Neuronal stem cell (in vitro differentiated cells): ENCODE measurements at regions not wholly inside any gene's neighbourhood (a gene's known extent, or its start where the extent isn't known, plus 50 kb on each side); places are given as distances from the start of the nearest gene placed in this dataset.

ENCODE experiments used
- DNase-seq: peaks from one replicate; pipeline ENCODE4 v3.0.0-alpha.2; 2013; ENCODE audit warnings: low spot score
- H2AFZ ChIP-seq: one replicate; pipeline ENCODE4 v1.6.1; 2013; ENCODE audit warnings: mild to moderate bottlenecking, low read length, inconsistent platforms
- H2AK5ac ChIP-seq: 2 replicates; pipeline ENCODE4 v1.6.1; 2013; ENCODE audit warnings: low read depth, mild to moderate bottlenecking, inconsistent platforms, low read length, moderate library complexity, mixed read lengths
- H2BK120ac ChIP-seq: 2 replicates; pipeline ENCODE4 v1.6.1; 2013; ENCODE audit warnings: low read depth, mild to moderate bottlenecking, inconsistent platforms, low read length, moderate library complexity, mixed read lengths
- H2BK12ac ChIP-seq: one replicate; pipeline ENCODE4 v1.6.1; 2013; ENCODE audit warnings: low read length, inconsistent platforms
- H2BK15ac ChIP-seq: 2 replicates; pipeline ENCODE4 v1.6.1; 2013; ENCODE audit warnings: mild to moderate bottlenecking, low read length, inconsistent platforms, mixed read lengths
- H2BK5ac ChIP-seq: one replicate; pipeline ENCODE4 v1.6.1; 2013; ENCODE audit warnings: inconsistent platforms, mild to moderate bottlenecking, low read length, moderate library complexity
- H3K14ac ChIP-seq: one replicate; pipeline ENCODE4 v1.6.1; 2013; ENCODE audit warnings: low read length, inconsistent platforms
- H3K18ac ChIP-seq: 2 replicates; pipeline ENCODE4 v1.6.1; 2013; ENCODE audit warnings: low read length, inconsistent platforms
- H3K23ac ChIP-seq: 2 replicates; pipeline ENCODE4 v1.6.1; 2013; ENCODE audit warnings: low read depth, mild to moderate bottlenecking, mixed read lengths, low read length, inconsistent platforms; ENCODE audit not compliant: poor library complexity
- H3K27ac ChIP-seq: replicated peaks from 3 replicates; pipeline ENCODE4 v1.5.1; 2013; ENCODE audit warnings: low read length, inconsistent platforms
- H3K27me3 ChIP-seq, 3 experiments: 2 replicates each; pipeline ENCODE4 v1.6.1; 2013; ENCODE audit warnings: low read length in 3 of 3, mild to moderate bottlenecking in 2 of 3, inconsistent platforms in 1 of 3, low read depth in 1 of 3, mixed read lengths in 1 of 3, moderate library complexity in 1 of 3; ENCODE audit not compliant: control insufficient read depth in 3 of 3, insufficient read depth in 3 of 3
- H3K36me3 ChIP-seq, 2 donors: replicated peaks in 1 of 2; 2 replicates each; pipeline ENCODE4 v1.6.1; 2013; ENCODE audit warnings: low read length in 2 of 2; ENCODE audit not compliant: control insufficient read depth in 2 of 2, insufficient read depth in 2 of 2
- H3K4ac ChIP-seq: 2 replicates; pipeline ENCODE4 v1.6.1; 2013; ENCODE audit warnings: inconsistent platforms, mild to moderate bottlenecking, low read length, moderate library complexity
- H3K4me1 ChIP-seq, 2 donors: 1 replicate in 1 of 2; 2 replicates in 1 of 2; pipeline ENCODE4 v1.6.1; 2013; ENCODE audit warnings: low read length in 2 of 2, low read depth in 1 of 2; ENCODE audit not compliant: control insufficient read depth in 2 of 2, insufficient read depth in 1 of 2
- H3K4me2 ChIP-seq: one replicate; pipeline ENCODE4 v1.6.1; 2013; ENCODE audit warnings: mild to moderate bottlenecking, low read length, inconsistent platforms; ENCODE audit not compliant: insufficient read depth, poor library complexity, severe bottlenecking
- H3K4me3 ChIP-seq, 2 donors: 2 replicates each; pipeline ENCODE4 v1.5.1; 2013; ENCODE audit warnings: low read length in 2 of 2, mild to moderate bottlenecking in 2 of 2, inconsistent platforms in 1 of 2, moderate library complexity in 1 of 2
- H3K79me1 ChIP-seq: one replicate; pipeline ENCODE4 v1.6.1; 2013; ENCODE audit warnings: low read depth, mild to moderate bottlenecking, inconsistent platforms, low read length, moderate library complexity
- H3K9ac ChIP-seq: one replicate; pipeline ENCODE4 v1.6.1; 2013; ENCODE audit warnings: mild to moderate bottlenecking, low read depth, low read length, inconsistent platforms; ENCODE audit not compliant: poor library complexity
- H3K9me3 ChIP-seq, 2 donors: replicated peaks in 1 of 2; 2 replicates each; pipeline versions ENCODE3 to v1.6.1; 2013; ENCODE audit warnings: low read length in 2 of 2, mild to moderate bottlenecking in 2 of 2, inconsistent platforms in 1 of 2, low read depth in 1 of 2, mixed read lengths in 1 of 2, moderate library complexity in 1 of 2; ENCODE audit not compliant: control insufficient read depth in 2 of 2, insufficient read depth in 1 of 2
- H4K8ac ChIP-seq: one replicate; pipeline ENCODE4 v1.6.1; 2013; ENCODE audit warnings: low read depth, mild to moderate bottlenecking, inconsistent platforms, low read length, moderate library complexity
- H4K91ac ChIP-seq: one replicate; pipeline ENCODE4 v1.6.1; 2013; ENCODE audit warnings: low read length, low read depth, mild to moderate bottlenecking, inconsistent platforms; ENCODE audit not compliant: poor library complexity
- WGBS, 2 donors: extraction: QIAGEN DNeasy Blood & Tissue Kit; methylation state at CpG; one replicate each; pipeline ENCODE4 v1.1.7; 2013; ENCODE audit warnings: missing lambda C conversion rate in 2 of 2, mixed read lengths in 1 of 2; ENCODE audit not compliant: insufficient read length in 2 of 2, insufficient replicate concordance in 1 of 2; ENCODE audit errors: extremely low coverage in 2 of 2; 5-methylcytosine and 5-hydroxymethylcytosine counted together

- no peak overlapping the region for H3K4me2 ChIP-seq
- no peak overlapping the region for H2AK5ac ChIP-seq
- no peak overlapping the region for H2BK15ac ChIP-seq
- H3K14ac ChIP-seq = no peak overlapping the region
- no peaks in the 10 kb centered on the region for H3K36me3 ChIP-seq
- H3K23ac ChIP-seq = no peak overlapping the region
- no peak overlapping the region for H3K27ac ChIP-seq
- H3K4me1 ChIP-seq = no peaks in the 10 kb centered on the region
- H3K18ac ChIP-seq = no peak overlapping the region
- H4K91ac ChIP-seq = no peak overlapping the region
- H2BK120ac ChIP-seq = no peak overlapping the region
- peaks cover 0 to 1% of the 10 kb centered on the region in 2 donors for H3K9me3 ChIP-seq
- H3K9ac ChIP-seq = no peak overlapping the region
- no peak overlapping the region for H2BK12ac ChIP-seq
- H3K4me3 ChIP-seq = no peak overlapping the region
- H3K4ac ChIP-seq = no peak overlapping the region
- no peak overlapping the region for H2BK5ac ChIP-seq
- DNase-seq = no peak
- no peaks in the 10 kb centered on the region for H3K27me3 ChIP-seq
- no peak overlapping the region for H2AFZ ChIP-seq
- no peak overlapping the region for H4K8ac ChIP-seq
- no peaks in the 10 kb centered on the region for H3K79me1 ChIP-seq
These were observed 60.2 kb upstream of the NEDD9 start for GRCh38 chr6:11292594-11293236.

- Histone ChIP-seq H2BK120ac (no peak overlapping the region), H4K8ac (no peak overlapping the region), H2AK5ac (no peak overlapping the region), H4K91ac (no peak overlapping the region), H3K9me3 (peaks cover 0 to 1% of the 10 kb centered on the region in 2 donors), H2BK15ac (no peak overlapping the region), H2AFZ (no peak overlapping the region), H2BK12ac (no peak overlapping the region), H3K36me3 (no peaks in the 10 kb centered on the region), H3K4me2 (no peak overlapping the region), H3K9ac (no peak overlapping the region), H3K27me3 (no peaks in the 10 kb centered on the region), H3K14ac (no peak overlapping the region), H3K18ac (no peak overlapping the region), H3K4me3 (no peak overlapping the region), H3K4me1 (no peaks in the 10 kb centered on the region), H3K79me1 (no peaks in the 10 kb centered on the region), H2BK5ac (no peak overlapping the region), H3K23ac (no peak overlapping the region), H3K27ac (no peak overlapping the region), H3K4ac (no peak overlapping the region)
- no peak for DNase-seq
- no CpG with 5 or more reads among the region's 4 CpGs for WGBS, 2 donors
These were observed 59.6 kb upstream of the NEDD9 start for GRCh38 chr6:11292091-11292490.

GRCh38 chr6:11291582-11291981 lies 59.1 kb upstream of the NEDD9 start:
- Histone ChIP-seq H3K9ac (no peak overlapping the region), H2AFZ (no peak overlapping the region), H3K79me1 (no peaks in the 10 kb centered on the region), H3K14ac (no peak overlapping the region), H3K9me3 (peaks cover 0 to 1% of the 10 kb centered on the region in 2 donors), H2BK12ac (no peak overlapping the region), H3K4me3 (no peak overlapping the region), H3K4me2 (no peak overlapping the region), H3K36me3 (no peaks in the 10 kb centered on the region), H3K4ac (no peak overlapping the region), H3K18ac (no peak overlapping the region), H3K23ac (no peak overlapping the region), H4K8ac (no peak overlapping the region), H4K91ac (no peak overlapping the region), H2BK120ac (no peak overlapping the region), H3K27me3 (no peaks in the 10 kb centered on the region), H2AK5ac (no peak overlapping the region), H2BK15ac (no peak overlapping the region), H3K4me1 (no peaks in the 10 kb centered on the region), H2BK5ac (no peak overlapping the region), H3K27ac (no peak overlapping the region)
- no CpG with 5 or more reads among the region's 4 CpGs for WGBS, 2 donors
- no peak for DNase-seq

GRCh38 chr6:11290027-11290426 lies 57.6 kb upstream of the NEDD9 start:
- Histone ChIP-seq H3K4ac (no peak overlapping the region), H3K9ac (no peak overlapping the region), H2BK15ac (no peak overlapping the region), H3K4me3 (no peak overlapping the region), H3K9me3 (no peaks in the 10 kb centered on the region), H2BK120ac (no peak overlapping the region), H3K23ac (no peak overlapping the region), H2AK5ac (no peak overlapping the region), H3K27ac (no peak overlapping the region), H2AFZ (no peak overlapping the region), H3K79me1 (no peaks in the 10 kb centered on the region), H3K4me1 (no peaks in the 10 kb centered on the region), H4K91ac (no peak overlapping the region), H3K18ac (no peak overlapping the region), H3K14ac (no peak overlapping the region), H2BK5ac (no peak overlapping the region), H4K8ac (no peak overlapping the region), H3K36me3 (no peaks in the 10 kb centered on the region), H2BK12ac (no peak overlapping the region), H3K4me2 (no peak overlapping the region), H3K27me3 (no peaks in the 10 kb centered on the region)
- WGBS, 2 donors = no CpG with 5 or more reads among the region's 8 CpGs
- no peak for DNase-seq
